GM19351 (cell line): ENCODE measurements at regions not wholly inside any gene's neighbourhood (a gene's known extent, or its start where the extent isn't known, plus 50 kb on each side); places are given as distances from the start of the nearest gene placed in this dataset.

Experiments
- ATAC-seq: cut with Tn5 transposase; IDR thresholded peaks from one replicate; pipeline ENCODE4 v1.9.1; 2021; ENCODE audit warnings: mild to moderate bottlenecking, moderate library complexity; ENCODE audit not compliant: unreplicated experiment

DNA sequence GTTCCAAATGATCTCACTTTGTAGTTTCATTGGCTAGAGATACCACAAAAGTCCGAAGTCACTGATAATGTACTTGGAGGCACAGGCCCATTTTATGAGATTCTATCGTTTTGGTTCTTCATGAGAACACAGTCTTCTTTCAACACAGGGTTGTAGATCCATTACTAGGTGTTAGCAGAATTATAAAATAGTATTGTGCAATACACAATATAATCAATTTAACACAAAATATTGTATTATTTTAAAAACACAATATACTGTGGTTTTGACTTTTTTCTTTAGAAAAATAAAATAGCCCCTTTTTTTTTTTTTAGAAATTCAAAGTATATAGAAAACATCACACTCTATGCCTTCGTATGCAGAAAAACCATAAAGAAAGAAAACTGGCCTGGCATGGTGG, 138.6 kb upstream of the TSC22D2 start:
- ATAC-seq: no peak

DNA sequence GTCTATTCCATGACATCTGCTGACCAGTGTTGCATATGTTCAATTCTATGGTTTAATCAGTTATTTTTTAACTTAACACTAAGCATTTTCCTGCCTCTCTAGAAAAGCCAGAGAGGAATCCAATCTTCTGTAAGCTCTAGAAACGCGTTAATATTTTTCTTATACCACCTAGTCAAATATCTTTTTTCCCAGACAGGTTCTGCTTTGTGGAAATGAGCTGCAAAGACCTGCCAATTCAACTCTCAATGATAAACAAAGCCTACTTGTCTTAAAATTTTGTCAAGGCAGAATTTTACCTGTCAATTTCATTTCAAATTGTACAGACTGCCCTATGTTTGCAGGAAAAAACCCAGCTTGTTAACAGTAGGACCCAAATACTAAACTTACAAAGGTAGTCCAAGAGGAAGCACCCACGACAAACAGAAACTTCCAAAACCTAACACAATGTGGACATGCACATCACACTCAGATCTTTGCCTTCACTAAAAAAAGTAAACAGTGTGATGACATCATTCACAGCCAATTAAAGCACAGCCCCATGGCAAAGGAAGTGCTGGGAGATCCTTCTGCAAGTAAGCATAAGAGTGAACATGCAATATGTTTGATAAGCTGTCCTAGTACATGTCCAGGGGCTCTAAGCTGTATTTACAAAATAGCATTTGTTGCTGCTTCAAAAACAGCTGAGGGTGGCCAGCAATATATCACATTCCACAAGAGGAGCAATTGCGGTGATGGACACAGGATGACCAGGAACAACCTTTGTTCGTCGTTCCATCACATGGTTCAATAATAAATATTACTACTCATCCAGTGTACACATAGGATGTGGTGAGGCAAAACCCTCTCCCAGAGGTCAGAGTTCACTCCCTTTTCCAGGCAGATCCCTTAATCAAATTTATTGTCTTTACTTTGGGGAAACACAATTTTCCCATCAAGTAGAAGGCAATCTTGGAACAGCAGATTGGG, 139.4 kb upstream of the TSC22D2 start:
- ATAC-seq: no peak

DNA sequence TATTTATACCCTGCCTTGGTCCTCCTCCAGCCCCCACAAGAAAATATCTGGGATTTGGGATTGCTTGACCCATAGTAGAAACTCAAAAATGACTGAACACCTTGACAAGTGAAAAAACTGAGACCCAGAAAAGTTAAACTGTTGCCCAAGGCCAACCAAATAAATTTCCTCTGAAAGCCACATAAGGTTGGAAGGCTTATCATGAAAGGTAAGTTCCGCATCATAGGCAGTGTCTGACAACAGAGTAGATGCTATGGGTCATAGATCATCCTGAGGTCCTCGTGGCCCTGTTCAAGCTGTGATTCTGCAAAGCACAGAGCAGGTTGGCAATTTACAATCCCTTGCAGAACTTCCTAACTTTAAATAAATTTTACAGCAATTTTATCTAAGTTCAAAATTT, 140.8 kb upstream of the TSC22D2 start:
- no peak for ATAC-seq

DNA sequence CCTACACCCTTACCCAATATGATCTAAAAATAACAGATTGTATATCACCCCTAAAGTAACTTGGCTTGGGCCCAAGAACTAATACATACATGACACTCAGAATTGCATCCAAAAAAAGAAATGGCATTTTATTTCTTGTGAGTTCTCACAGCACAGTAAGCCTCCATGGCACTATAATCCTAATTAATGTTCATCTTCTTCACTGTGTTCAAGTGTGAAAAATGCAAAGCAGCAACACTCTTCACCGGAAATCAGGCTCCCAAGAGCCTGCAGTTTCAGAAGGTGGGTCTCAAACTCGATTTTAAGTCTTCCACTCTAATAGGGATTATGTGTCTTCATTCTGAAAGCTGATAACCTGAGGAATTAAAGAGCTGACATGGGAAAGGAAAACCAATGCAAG, 142.8 kb upstream of the TSC22D2 start:
- no peak for ATAC-seq

DNA sequence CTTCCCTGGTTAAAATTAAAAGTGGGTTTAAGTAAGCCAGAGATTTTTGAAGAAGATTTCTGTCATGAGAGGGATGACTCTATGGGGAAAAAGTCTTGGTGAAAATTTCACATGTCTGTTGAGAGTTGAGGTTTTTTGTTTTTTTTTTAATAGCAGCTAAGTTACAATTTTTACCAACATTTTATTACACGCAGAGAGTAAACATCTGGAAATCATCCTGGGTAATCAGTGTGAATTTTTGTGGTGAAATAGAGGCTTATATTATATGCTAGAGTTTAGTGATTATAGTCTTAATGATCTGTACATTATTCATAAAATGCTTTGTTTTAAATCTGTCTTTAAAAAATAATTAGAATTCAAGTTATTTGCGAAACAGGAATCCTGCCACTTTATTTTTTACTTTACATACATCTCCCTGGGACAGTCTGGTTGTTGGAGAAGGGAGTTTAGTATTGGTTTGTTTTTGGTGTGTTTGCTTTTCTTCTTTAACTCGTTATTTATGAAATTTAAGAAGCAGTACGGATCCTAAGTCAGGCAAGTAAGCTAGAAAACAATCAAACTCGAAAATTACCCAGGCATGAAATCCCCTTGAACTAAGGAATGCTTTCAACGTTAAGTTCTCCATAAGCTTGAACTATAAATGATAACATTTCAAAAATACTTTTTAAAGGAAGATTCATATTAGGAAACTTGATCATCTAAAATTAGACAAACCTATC, 143.4 kb upstream of the TSC22D2 start:
- ATAC-seq: no peak

DNA sequence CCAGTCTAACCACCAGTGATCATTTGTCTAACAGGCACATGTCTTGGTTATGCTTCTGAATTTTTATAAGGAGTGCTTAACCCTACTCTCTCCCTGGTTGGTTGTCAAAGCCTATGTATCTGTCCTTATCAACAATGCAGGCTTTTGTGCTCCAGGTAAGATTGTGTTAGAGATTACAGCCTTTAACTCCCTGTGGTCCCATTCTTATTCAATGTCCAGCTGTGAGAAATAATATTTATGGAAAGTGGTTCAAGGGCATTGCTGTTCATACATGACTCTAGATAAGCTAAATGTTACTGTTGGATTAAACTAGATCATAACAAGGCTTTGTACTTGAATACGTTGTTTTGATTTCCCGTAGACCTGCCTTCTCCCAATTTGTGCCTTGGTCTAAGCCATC, 146.1 kb upstream of the TSC22D2 start:
- ATAC-seq: no peak

DNA sequence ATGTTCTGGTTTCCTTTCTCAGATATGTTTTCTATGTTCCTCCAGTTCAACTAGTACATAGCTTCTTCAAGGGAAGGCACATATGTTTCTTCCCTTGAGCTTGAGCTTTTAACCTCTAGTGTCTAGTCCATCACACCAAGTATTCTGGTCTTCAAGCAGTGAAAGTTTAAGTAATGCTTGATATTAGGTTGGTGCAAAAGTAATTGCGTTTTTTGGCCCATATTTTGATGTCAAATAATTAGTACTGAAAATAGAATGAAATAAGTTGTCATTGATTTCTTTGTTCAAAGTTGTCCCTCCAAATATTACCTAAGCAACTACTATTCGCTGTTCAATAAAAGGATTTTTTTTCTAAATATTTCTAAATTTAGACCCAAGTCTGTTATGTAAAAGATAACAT, 146.7 kb upstream of the TSC22D2 start:
- no peak for ATAC-seq

DNA sequence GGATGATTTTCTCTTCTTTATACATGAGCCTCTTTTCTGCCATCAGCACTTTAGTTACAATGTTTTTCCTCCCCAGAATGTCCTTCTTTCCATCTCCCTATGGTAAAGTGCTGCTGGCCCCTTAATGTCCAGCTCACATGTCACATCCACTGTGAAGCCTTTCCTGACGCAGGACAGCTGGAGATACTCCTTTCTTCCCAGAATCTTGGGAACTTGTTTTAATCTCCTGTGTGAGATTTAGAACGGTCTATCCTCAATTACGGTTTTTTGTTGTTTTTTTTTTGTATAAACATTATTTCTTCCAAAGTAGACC, 147.7 kb upstream of the TSC22D2 start:
- no peak for ATAC-seq

DNA sequence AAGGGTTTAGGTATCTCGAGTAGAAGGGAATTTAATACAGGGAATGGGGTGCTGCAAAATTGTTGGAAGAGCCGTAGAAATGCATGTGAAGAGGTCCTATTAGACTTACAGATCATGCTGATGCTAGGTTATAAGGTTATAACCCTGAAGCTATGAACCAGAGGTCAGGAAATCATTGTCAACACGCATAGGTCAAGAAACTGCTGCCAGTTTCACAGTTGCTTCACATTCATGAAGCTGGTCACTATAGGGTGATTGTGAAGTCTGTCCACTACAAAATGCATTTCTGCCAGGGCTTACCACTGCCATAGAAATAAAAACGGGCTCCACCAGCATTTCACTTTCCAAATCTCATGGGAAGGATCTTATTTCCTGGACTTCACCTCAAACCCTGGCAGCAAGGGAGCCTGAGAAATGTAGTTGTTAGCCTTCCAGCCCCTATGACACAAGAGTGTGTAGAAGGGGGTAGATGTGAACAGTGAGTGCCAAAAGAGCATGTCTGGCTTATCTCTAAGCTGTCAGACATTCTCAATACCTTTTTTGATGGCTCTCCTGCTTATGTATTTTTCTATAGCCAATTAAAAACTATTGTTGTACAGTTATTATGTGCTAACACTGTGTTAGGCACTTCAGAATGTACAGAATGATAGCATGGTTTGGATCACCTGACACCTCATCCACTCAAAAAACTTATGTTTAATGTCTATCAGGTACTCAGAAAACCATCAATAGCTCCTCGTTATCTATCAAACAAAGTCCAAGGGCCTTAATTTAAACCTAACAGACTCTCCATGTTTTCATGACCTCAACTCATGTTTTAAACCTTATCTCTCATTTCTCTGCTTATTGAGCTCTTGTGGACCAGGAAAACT, 148.3 kb upstream of the TSC22D2 start:
- ATAC-seq: no peak

DNA sequence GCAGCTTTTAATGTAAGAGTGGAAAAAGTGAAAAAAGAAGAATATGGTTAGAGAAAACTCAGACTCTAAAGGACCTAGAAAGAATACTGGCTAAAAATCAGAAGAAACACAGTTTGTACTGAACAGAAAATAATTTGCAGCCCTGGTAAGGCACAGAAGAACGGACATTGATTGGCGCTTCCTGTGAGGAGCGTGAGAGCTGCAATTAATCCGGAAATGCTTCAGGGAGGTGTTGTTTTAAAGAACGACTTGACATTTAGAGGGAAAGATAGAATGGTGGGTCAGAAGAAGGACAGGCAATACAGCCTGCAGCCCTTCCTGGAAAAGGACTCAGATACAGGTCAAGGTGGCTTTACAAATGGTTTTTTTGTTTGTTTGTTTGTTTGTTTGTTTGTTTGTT, 151.3 kb upstream of the TSC22D2 start:
- ATAC-seq: no peak

DNA sequence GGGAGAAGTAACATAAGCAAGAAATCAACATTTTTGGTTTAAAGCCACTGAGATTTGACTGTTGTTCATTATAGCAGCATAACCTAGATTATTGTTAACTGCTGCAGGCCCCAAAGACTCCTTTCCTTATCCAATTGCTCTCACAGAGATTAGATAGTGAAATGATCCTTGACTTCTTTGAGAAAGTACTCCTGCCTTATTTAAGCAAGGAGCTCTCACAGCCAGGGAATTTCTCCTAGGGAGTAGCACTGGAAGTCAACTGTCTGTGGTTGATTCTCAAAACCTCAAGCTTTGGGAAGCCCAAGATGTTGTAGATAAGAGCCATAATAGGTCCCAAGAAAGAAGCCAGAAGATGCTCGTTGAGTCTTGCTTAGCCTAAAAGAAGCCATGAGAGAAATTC, 151.8 kb upstream of the TSC22D2 start:
- no peak for ATAC-seq

DNA sequence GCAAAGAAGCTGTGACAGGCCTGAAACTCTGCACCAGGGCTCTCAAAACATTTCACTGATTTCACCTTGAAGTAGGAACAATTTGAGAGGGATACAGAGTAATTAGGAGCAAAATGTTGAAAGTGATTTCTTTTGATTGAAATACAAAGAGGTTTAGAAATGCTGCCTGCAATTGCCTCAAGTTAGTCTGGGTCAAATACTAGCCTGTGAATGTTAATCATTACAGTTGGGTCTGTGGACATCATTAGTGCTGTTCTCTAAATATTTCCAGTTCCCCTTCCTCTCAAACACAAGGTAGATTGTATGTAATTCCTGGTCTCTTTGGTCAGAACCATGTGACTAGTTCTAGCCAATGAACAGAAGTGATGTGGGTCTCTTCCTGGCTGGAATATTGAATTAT, 152.3 kb upstream of the TSC22D2 start:
- no peak for ATAC-seq

DNA sequence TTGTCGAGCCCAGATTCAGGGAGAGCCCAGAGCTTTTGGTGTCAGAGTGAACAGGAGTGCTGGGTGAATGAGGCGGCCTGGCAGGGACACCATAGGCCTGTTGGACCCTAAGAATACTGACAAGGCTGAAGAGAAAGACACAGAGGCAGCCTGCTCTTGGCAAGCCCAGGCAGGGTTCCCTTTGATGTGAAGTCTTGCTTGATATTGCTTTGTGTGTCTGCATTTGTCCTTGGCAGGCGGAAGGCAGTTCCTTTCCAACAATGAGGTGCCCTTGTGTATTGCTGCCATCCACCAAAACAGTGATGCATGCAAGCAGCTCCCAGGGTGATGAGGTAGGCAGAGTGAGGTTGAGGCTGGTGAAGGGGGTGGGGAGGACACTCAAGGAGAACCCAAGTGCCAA, 152.7 kb upstream of the TSC22D2 start:
- ATAC-seq: no peak

DNA sequence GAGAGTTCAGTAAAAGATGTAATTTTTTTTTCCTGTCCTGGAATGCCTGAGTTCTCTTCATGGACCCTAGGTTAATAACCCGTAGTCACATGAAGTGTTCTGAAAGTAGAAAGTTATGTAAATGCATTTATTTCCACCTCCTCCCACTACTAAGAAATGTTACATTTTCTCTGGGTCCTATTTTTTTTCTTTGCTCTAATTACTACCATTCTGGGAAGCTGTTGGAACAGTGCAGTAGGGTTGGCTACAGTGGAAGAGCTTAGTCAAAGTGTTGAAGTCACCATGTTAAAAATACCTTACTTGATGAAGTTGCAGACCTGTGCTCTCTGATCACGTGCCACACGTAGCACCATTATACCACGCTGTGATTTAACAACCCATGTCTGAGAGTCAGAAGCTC, 153.8 kb upstream of the TSC22D2 start:
- ATAC-seq: no peak

DNA sequence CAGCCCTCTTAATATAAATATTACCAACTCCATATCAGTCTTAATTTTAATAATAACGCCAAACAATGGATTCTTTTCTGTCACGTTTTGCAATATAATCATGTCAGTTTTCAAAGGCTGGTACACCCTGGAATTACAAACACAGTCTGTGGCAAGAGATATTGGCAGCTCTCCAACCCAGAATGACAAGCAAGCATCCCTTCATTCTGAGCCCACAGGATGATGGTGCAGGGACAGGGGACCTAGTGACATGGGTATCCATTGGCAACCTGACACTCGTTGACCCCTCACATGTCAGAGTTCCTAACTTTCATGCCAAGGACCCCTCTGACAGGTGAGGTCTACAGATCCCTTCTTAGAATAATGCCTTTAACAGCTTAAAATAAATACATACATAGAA, 154.5 kb upstream of the TSC22D2 start:
- ATAC-seq: no peak

DNA sequence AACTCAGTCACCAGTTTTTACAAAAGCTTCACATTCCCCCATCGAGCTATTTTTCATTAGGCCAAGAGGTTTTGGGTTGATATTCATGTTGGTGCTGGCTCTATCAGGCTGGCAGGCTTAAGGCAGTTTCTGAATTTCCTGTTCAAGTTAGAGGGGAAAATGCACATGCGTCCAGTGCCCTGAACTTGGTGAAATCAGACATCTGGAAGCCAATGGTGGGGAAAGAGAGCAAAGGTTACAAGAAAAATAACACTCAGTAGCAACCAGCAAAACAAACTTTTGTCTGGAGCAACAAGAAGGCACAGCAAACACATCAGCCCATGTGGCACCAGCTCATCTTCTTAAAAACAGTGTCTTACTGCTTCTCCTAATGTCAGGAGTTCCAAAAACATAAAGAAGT, 155.6 kb upstream of the TSC22D2 start:
- no peak for ATAC-seq

DNA sequence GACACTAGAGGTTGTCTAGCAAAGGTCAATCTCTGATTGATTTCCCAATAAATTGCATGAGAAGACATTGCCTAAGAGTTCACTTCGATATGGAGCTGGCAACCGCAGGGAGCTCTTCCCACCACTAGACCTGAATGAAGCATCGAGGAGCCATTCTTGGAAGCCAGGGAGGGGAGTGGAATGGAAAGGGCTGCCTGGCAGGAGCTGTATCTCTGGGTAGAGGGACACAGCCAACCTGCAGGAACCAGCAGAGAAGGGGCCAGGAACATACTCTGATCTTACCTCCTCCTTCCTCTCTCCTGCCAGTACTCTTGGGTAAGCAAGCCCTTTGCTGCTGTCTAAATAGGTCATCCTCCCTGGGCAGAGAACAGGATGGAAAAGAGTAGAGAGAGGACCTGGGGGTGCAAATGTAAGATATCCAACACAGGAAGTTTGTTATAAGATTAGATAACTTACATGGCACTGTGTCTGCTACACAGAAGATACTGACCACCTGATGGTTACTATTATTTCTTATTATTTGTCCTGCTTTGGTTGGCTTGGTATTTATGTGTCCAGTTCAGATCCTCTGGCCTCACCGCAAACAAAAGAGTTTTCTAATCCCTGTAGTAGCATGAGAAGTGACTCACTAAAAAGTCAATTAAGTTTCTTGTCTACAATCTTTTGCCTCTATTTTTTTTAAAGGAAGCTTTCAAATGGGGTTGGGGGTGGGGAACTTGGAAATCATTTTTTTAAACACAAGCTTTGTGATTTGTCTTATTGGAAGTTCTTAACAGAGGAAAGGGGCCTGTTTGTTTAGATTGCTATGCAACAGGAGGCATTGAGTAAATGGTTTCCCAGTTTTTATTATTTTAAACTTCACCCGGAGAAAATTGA, 156.7 kb upstream of the TSC22D2 start:
- ATAC-seq: no peak

DNA sequence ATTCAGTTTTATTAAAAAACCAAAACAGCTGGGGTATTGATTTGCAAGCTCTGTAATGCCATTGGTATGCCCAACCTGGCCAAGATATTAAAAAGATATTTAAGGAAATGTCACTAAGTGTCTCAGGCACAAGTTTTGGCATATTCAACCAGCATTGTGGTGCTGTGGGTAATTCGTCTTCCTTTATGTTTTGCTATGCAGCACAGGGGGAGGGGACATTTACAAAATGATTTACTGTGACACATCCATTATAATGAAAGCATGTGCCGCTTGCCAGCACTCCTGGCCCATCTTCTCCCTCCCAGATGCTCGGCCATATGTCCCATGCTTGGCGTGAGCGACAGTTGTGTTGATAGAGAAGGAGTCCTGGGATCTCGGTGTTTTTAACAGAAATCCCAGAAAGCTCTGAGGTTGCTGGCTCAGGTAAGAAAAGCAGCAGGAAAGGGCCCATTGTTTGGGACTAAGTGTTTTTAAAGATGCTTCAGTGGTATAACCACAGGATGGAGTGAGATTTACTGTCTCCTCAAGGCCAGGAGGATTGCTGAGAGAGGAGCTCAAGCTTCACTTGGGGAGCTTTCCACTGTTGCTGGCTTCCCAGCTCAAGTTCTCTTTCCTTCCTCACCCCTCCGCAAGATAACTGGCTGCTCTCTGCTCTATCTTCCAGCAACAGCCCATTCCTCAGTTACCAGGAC, 158.2 kb upstream of the TSC22D2 start:
- ATAC-seq: no peak

DNA sequence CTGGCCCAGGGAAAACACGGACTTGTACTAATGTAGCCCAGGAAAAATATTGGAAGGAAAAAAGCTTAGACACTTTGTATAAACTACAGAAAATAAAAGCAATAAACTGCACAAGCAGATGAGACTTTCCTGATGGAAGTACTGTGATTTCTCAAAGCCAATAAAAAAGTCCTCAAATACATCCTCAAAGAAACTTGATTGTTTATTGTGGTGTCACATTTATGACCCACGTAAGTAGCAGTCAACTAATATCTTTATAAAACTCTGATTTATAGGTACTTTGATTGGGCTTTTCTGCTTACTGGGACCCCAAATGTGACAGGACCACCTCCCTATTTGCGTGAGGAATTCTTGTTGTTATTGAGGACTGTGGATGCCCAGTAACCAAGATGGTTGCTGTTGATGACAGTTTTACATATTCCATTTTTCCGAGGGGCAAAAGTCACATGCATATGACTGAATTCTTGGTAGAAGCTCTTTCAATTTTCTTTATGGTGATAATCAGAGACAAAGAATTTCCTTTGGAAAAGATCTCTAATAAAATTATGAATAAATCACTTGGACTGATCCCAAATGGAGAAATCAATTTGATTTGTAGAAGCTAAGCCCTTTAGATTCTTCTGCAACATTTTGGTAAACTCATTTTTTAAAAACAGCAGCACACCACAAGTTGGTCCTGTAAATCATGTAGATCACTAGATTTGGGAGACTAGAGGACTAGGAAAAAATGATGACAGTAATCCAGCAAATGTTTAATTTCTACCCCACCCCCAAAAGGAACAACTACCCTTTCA, 159.0 kb upstream of the TSC22D2 start:
- ATAC-seq: no peak
